ENCODE measurements at regions not wholly inside any gene's neighbourhood (a gene's known extent, or its start where the extent isn't known, plus 50 kb on each side); places are given as distances from the start of the nearest gene placed in this dataset.
A peak's percentile ranks its signal among the peaks of the same experiment; 100 is the strongest.

DNA sequence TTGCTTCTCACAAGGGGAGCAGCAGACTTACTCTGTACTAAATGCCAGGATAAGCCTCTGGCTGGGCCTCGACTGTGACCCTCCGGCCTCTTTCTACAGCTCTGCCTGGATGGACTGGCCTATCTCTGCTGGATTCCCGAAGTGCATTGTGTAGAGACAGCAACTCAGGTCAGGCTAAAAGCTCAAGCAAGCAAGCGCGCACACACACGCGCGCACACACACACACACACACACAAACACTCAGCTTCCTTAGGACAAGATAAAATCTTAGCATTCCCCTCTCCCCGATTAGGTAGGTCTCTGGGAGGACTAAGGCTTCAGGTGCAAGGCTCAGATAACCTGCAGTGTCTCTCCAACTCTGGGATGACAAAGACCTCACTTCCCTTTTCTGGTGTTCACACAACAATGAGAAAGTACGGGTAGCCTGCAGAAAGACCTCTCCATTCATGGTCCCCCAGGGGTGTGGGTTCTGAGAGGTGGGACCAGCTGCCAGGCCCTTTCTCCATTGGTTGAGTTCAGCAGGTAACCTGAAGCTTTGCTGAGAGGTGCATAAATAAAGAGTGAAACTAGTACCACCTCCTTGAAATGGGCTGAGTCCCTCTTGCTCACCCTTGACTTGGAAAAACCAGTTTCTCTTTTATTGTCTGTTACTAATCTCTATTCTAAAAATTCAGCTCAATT lies 155.1 kb upstream of the CAMK1G start:
- no peaks in the 10 kb centered on the region for H3K36me3 ChIP-seq (ENCODE audit: insufficient read depth)
- TF ChIP-seq REST (IDR thresholded peaks at IDR 0.05; ENCODE audit: unreplicated experiment) (no peak), CREB1 (CRISPR knock-in tag; IDR thresholded peaks at IDR 0.05; ENCODE audit: low read depth) (no peak), ETS1 (IDR thresholded peaks at IDR 0.05) (no peak), CTCF (conservative IDR thresholded peaks at IDR 0.05; ENCODE audit: low read depth in 2 of 2) (no peak), ZNF462 (CRISPR knock-in tag; IDR thresholded peaks at IDR 0.05) (peak; percentile 95), ZNF114 (CRISPR knock-in tag; IDR thresholded peaks at IDR 0.05) (no peak), JUNB (IDR thresholded peaks at IDR 0.05; ENCODE audit: unreplicated experiment) (no peak), POLR2AphosphoS5 (IDR thresholded peaks at IDR 0.05; ENCODE audit: low read depth) (peak; percentile 63)
- Mint-ChIP-seq H3K9me3 (no peaks in the 10 kb centered on the region), H3K27ac (peak overlapping the region; percentile 93), H3K27me3 (ENCODE audit: insufficient read depth, low read depth, poor library complexity) (peaks cover 29% of the 10 kb centered on the region), H3K36me3 (ENCODE audit: low read depth) (peaks cover 26% of the 10 kb centered on the region), H3K4me3 (peak overlapping the region; percentile 55), H3K4me1 (peaks cover 73% of the 10 kb centered on the region)
- peak overlapping the region; percentile 58; the same call in 1 of the 2 replicates for H3K4me2 ChIP-seq
- H3K4me3 ChIP-seq = peak overlapping the region; percentile 44
- no peaks in the 10 kb centered on the region for H4K20me1 ChIP-seq (replicated peaks; ENCODE audit: insufficient read depth)
- no peaks in the 10 kb centered on the region for H3K27me3 ChIP-seq (ENCODE audit: insufficient read depth)
- peaks cover 6% of the 10 kb centered on the region; the same call in 1 of the 2 replicates for H3F3A ChIP-seq (replicated peaks; ENCODE audit: low read depth)
- peaks cover 15% of the 10 kb centered on the region; the same call in 1 of the 2 replicates for H3K9me2 ChIP-seq (ENCODE audit: insufficient read depth)
- H3K79me2 ChIP-seq (replicated peaks; ENCODE audit: insufficient read depth) = peaks cover 16% of the 10 kb centered on the region
- ATAC-seq = peak; percentile 83
- H3K4me1 ChIP-seq (ENCODE audit: insufficient read depth) = peaks cover 52% of the 10 kb centered on the region
- peak; percentile 78 for DNase-seq (ENCODE audit: low spot score)
- peak overlapping the region; percentile 82 for H3K27ac ChIP-seq (ENCODE audit: low read depth)
- no peak overlapping the region for H2AFZ ChIP-seq

All from GM23338 (cell line).